T47D (cell line): ENCODE measurements at regions not wholly inside any gene's neighbourhood (a gene's known extent, or its start where the extent isn't known, plus 50 kb on each side); places are given as distances from the start of the nearest gene placed in this dataset.

Source experiments
- DNase-seq, 2 experiments: peaks; one replicate each; pipeline versions ENCODE4 v3.0.0 to v3.0.0-alpha.2; 2011 to 2012; ENCODE audit warnings: low read depth in 1 of 2, low spot score in 1 of 2
- JUND ChIP-seq: IDR thresholded peaks from 2 replicates; pipeline ENCODE4 v1.6.1; 2012; ENCODE audit warnings: low read depth
- in situ Hi-C: cut with HindIII; loops from 2 replicates; pipeline ENCODE4 v1.10.0; 2016; ENCODE audit warnings: low sequenced_read_pairs, low pct_unique_long_range_greater_than_20kb

DNA sequence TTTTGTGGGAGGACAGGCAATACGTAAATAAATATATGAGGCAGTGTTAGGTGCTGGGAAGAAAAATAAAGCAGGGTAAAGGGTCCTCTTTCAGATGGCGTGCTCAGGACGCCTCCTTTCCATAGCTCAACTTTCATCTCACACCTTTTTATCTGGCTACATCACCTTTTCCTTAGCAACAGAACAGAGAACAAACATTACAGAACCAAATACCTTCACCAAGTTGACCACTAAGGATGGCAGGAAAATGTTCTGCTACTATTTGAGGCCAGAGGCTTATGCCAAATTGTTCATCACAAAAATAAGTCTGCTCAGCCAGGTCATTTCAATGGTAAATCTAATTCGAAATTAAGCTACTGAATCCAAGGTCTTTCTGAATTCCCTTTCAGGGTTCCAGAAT, 149.2 kb upstream of the C1orf21 start:
- no peak for DNase-seq
- in situ Hi-C loops = no loop called here
- TF ChIP-seq JUND = no peak

DNA sequence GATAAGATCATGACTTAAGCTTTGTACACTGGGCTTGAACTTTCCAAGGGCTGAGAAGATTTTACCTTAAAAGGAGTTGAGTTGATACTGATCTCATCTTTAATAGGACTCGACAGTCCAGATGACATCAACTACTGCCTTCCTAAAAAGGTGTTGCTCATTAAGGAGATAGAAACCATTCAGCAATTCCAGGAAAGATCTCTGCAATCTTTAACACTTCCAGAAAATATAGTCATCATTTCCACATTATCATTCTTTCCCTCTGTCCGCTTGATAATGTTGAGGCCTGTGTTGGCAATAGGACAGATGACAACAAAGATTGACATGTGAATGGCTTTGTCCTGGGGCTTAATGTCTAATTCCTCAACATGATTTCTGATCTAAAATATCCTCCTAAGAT, 145.4 kb upstream of the C1orf21 start:
- no peak for DNase-seq
- in situ Hi-C loops = no loop called here
- no peak for TF ChIP-seq JUND

DNA sequence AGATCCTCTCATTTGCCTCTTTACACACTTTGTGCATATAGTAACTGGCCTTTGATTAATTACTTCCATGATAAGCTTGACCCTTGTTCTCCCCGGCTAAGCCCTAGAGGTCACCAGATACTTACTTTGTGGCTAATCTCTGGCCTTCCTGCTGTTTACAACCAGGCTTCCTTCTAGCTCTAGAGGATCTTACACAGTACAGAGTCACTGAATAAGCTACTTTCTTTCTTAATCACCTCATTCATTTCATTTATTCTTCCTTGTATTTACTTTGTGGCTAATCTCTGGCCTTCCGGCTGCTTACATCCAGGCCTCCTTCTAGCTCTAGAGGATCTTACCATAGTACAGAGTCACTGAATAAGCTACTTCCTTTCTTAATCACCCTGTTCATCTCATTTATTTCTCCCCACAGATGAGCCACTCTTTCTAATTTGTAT, 144.3 kb upstream of the C1orf21 start:
- no peak for TF ChIP-seq JUND
- DNase-seq = no peak
- in situ Hi-C loops = no loop called here

DNA sequence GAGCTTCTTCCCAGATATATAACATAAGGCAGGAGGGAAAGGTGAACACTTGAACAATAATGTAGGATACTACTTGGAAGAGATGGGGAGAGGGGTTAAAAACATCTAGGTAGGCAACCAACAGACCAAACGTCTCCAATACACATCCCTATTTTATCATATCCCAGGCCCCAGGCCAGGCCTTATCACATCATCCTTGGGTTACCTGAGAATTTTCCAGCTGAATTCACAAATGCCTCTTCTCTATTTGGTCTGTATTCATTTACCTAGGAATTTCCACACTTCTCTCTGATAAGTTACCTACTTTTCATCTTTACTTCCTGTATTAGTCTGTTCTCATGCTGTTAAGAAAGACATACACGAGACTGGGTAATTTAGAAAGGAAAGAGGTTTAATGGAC, 141.9 kb upstream of the C1orf21 start:
- in situ Hi-C loops = no loop called here
- no peak for DNase-seq
- no peak for TF ChIP-seq JUND

DNA sequence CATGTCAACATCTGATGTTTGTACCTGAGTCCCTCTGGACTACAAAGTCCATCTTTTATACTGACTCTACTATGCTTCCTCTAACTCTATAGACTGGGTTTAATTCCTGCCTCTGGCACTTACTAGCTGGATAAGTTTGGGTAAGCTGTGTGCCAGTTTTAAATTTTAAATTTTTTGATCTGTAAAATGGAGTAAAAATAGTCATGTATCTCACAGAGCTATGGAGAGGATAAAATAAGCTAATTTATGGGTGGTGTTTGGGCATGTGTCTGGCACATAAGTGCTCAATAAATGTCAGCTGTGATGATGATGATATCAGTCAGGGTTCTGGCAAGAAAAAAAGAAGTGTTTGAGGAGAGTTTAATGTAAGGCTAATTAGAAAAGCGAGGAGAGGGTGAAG, 139.2 kb upstream of the C1orf21 start:
- DNase-seq = no peak
- in situ Hi-C loops = no loop called here
- TF ChIP-seq JUND = no peak

DNA sequence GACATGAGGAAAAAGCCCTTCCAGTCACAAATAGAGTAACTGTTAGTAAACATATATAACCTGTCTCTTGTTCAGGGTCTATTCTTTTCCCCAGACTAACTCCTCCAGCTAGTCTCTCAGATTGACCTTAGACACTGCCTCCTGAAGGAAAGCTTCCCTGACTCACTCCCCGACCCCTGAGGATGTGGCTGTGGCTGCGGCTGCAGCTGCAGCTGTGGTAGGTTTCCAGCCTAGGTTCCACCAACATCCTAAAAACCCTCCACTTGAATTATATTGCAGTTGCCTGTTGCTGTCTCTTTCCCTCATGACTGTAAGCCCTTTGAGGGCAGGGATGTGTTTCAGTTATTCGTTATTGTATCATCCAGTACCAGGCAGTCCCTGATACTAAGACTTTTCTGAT, 132.9 kb upstream of the C1orf21 start:
- DNase-seq = no peak
- no peak for TF ChIP-seq JUND
- in situ Hi-C loops = no loop called here

DNA sequence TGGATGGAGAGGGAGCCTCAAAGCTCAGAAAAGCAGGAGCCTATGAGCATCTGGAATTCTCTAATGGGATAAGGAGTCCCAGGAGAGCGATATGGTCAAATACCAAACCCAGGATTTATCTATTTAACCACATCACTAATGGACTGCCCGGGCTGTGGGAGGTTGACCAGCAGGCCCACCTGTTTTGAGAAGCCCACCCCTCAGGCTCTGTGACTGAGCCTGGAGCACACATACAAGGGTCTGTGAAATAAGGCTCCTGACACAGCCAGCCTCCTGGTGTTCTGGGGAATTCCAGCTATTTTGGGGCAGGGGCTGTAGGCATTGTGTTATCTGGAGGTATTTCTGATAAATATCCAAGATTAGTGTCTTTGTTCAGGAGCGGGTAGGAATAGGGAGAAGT, 132.0 kb upstream of the C1orf21 start:
- in situ Hi-C loops = no loop called here
- no peak for TF ChIP-seq JUND
- no peak for DNase-seq

DNA sequence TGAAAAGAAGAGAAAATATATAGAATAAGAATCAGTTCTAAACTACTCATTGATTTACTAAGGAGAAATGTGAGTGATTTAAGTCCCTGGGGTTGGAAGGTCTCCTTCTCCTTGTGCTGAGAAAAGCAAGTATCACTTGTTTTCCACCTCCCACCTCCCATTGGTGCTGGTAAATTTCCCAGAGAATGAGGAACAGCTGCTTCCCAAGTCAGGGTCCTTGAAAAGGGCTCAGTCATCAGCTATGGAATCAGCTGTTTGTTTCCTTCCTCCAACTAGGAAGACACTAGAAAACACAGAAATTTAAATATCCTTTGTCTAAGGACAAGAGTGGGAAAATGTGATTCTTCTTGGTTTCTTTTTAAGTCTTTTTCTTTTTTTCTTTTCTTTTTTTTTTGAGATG, 131.3 kb upstream of the C1orf21 start:
- no peak for TF ChIP-seq JUND
- DNase-seq = no peak
- in situ Hi-C loops = no loop called here

DNA sequence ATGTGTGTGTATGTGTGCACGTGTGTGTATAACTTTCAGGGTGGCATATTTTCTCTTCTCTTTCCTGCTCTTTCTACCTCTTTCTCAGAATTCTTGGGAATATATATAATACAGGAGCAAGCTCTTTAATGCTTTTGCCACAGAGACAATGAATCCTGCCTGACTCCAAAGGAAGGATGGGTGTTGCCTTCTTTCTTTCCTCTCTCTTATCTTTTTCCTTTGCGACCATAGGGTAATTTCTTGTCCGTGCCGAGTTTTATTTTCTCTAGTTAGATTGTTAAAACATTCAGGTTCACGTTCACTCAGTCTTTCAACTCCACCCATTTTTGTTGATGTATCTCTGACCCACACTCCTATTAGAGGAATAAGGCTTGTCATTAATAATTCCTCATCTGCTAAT, 129.0 kb upstream of the C1orf21 start:
- in situ Hi-C loops = no loop called here
- no peak for TF ChIP-seq JUND
- DNase-seq = no peak

DNA sequence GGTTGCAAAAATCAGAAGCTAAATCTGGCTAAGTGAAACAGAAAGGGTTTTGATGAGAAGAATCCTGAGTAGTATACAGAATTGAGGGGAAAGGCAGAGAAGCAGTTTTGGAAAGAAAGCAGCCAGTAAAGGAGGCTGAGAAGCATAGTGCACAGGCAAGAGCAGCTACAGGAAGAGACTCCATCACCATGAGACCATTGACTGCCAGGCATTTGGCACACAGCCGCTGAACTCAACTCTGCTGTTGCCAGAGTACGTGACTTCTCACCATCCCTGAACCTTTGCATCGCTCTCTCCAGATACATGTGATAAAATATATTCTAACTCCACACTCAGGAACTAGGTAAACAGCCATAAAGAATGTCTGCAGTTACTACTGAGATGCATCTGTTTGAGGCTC, 128.3 kb upstream of the C1orf21 start:
- no peak for TF ChIP-seq JUND
- DNase-seq = no peak
- in situ Hi-C loops = no loop called here

DNA sequence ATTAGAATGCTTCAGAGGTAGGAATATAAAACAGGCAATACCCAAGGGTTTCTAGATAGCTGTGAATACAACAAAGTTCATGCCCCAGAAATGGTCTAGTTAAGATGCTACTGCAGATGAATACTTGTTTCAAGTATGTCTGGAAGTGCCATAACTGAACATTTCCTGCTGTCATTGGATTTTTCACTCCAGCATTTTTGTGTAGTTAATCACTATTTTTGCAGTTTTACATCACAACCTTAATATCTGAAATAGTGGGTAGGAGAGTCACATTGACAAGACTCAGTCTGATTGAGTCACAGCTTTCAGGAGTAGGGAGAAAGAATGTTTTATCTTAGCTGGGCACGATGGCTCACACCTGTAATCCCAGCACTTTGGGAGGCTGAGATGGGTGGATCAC, 126.4 kb upstream of the C1orf21 start:
- in situ Hi-C loops = no loop called here
- no peak for TF ChIP-seq JUND
- no peak for DNase-seq

DNA sequence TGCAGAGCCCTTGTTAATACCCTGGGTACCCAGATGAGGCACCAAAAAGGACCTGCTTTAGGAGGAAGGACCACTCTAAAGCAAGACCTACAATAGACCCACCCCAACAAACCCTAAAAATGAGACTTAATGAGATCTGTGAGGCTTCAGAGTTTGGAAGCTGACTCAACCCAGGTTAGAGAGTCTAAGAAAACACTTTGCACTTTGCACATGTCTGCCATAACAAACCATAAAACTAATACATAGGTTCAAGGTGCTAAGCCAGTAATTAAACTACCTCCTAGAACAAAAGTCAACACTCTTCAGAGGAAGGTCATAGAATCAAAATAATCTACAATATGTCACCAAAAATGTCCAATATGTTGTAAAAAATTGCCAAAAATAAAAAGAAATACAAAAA, 124.7 kb upstream of the C1orf21 start:
- in situ Hi-C loops = no loop called here
- no peak for DNase-seq
- no peak for TF ChIP-seq JUND

DNA sequence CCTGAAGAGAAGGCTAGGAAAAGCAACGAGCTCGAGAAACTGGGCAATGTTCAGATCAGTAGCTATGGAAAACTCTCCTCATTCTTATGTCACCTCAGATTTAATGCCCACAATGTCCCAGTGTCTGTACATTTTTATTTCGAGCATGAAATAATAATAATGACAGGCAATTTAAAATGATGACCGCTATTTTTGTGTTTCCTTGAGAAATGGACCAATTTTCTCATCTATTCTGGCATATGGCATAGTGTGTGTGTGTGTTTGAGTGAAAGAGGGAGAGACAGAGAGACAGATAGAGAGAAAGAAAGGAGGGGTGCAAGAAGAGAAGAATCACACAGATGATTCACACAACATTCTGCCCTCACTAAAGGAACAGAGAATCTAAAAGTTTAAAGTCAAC, 119.1 kb upstream of the C1orf21 start:
- DNase-seq = no peak
- in situ Hi-C loops = no loop called here
- TF ChIP-seq JUND = no peak

DNA sequence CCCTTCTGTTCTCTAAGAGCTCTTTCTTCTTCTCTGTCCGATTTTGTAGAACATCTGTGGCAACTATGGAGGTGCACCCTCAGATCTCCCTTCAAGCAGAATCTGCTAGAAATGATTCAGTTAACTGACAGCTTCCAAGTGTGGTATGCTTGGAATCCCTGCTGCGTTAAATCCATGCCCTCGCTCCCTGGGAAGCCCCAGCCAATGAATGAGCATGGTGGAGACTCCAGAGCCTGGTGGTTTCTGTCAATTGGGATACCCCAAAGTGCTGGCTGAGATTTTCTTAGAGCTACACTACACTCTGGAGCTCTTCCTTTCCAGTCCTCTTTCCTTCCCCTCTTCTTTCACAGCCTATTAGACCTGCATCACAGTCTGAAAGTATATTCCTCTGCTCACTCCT, 116.3 kb upstream of the C1orf21 start:
- in situ Hi-C loops = no loop called here
- no peak for TF ChIP-seq JUND
- DNase-seq = no peak
